Karpas-422 (cell line): ENCODE measurements at regions not wholly inside any gene's neighbourhood (a gene's known extent, or its start where the extent isn't known, plus 50 kb on each side); places are given as distances from the start of the nearest gene placed in this dataset.

ENCODE experiments used
- DNase-seq: peaks from one replicate; pipeline ENCODE4 v3.0.0-alpha.2; 2015
- H2AFZ ChIP-seq: fragments of 200-600 bp; sonication (generic); 2 replicates; pipeline ENCODE4 v1.6.1; 2014; ENCODE audit warnings: antibody characterized with exemption, low read length, mixed read lengths
- H3K27ac ChIP-seq: fragments of 200-600 bp; sonication (generic); 2 replicates; pipeline ENCODE4 v1.5.1; 2014; ENCODE audit warnings: mild to moderate bottlenecking, low read length, moderate library complexity
- H3K27me3 ChIP-seq: fragments of 200-600 bp; sonication (generic); 2 replicates; pipeline ENCODE4 v1.6.1; 2014; ENCODE audit warnings: low read length, mixed read lengths
- H3K36me3 ChIP-seq: fragments of 200-600 bp; sonication (generic); 2 replicates; pipeline ENCODE4 v1.6.1; 2014; ENCODE audit warnings: low read length, mixed read lengths; ENCODE audit not compliant: insufficient read depth
- H3K4me1 ChIP-seq: fragments of 200-600 bp; sonication (generic); 2 replicates; pipeline ENCODE4 v1.6.1; 2014; ENCODE audit warnings: mild to moderate bottlenecking, low read length, mixed read lengths
- H3K4me2 ChIP-seq: fragments of 200-600 bp; sonication (generic); 2 replicates; pipeline ENCODE4 v1.6.1; 2014; ENCODE audit warnings: low read length, low read depth, mild to moderate bottlenecking; ENCODE audit not compliant: poor library complexity, severe bottlenecking
- H3K4me3 ChIP-seq: fragments of 200-600 bp; sonication (generic); 2 replicates; pipeline ENCODE4 v1.5.1; 2014; ENCODE audit warnings: mild to moderate bottlenecking, antibody characterized with exemption, low read length, mixed read lengths
- H3K79me2 ChIP-seq: fragments of 200-600 bp; sonication (generic); 2 replicates; pipeline ENCODE4 v1.6.1; 2014; ENCODE audit warnings: mild to moderate bottlenecking, low read length, mixed read lengths
- H3K9ac ChIP-seq: fragments of 200-600 bp; sonication (generic); 2 replicates; pipeline ENCODE4 v1.6.0; 2014; ENCODE audit warnings: low read length
- H3K9me2 ChIP-seq: fragments of 200-600 bp; sonication (generic), shearing (Covaris generic); replicated peaks from 2 replicates; pipeline ENCODE4 v1.6.0; 2014; ENCODE audit warnings: mild to moderate bottlenecking, low read length, moderate library complexity; ENCODE audit not compliant: insufficient read depth
- H3K9me3 ChIP-seq: fragments of 300-700, 200-600 bp; sonication (generic); 2 replicates; pipeline ENCODE4 v1.6.1; 2014; ENCODE audit warnings: low read length, mixed read lengths
- H4K20me1 ChIP-seq: fragments of 200-600 bp; sonication (generic); 2 replicates; pipeline ENCODE4 v1.6.1; 2014; ENCODE audit warnings: mild to moderate bottlenecking, antibody characterized with exemption, low read length, low read depth; ENCODE audit not compliant: insufficient read depth

DNA sequence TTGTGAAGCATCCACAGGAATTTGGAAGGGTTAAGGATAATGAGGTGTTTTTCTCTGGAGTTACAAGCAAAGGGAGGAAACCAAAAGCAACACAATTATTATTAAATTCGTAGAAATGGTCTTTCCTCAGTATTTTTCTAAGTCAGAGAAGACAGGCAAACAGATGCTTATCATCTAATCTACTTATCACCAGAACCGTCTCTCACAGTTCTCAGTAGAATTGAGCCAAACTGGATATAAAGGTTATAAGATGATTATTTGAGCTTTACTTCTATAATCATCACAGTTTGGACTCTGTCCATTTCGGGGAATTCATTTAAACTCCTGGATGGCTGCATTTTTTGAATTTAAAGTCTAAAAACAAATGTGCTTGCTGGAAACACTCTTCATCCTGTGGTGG lies 245.0 kb downstream of the KCNJ2 start:
- Histone ChIP-seq H2AFZ (no peak overlapping the region), H3K4me3 (no peak overlapping the region), H3K79me2 (no peaks in the 10 kb centered on the region), H3K9me3 (no peaks in the 10 kb centered on the region), H3K4me2 (no peak overlapping the region), H3K9ac (no peak overlapping the region), H3K36me3 (no peaks in the 10 kb centered on the region), H4K20me1 (no peaks in the 10 kb centered on the region), H3K9me2 (no peaks in the 10 kb centered on the region; the same call in 1 of the 2 replicates), H3K27ac (no peak overlapping the region), H3K27me3 (no peaks in the 10 kb centered on the region), H3K4me1 (no peaks in the 10 kb centered on the region)
- DNase-seq, result no peak

DNA sequence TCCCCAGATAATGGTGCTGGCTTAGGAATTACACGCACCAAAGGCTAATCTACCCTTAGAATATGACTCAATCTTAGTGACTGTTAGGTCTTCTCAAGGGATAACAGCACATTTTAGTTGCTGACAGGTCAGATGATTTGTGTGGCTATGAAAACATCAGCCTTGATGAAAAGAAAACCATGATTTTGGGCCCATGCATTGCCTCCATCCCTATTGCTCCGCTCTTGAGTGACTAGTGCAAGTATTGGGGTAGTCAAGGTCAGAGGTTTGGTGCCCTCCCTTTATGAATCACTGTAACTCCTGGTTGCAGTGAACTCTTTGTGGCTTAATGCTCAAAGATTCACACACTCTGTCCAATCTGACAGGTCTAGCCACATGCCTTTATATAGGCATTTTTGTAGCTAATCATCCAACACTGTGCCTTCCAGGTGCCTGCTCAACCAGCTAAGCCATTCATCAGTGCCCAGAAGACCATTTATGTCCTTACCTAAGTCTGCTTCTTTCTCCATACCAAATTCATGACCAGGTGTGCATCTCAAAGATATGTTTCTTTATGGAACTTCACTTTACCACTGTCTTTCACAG lies 251.6 kb downstream of the KCNJ2 start:
- no peak for DNase-seq
- H3K4me1 ChIP-seq, result no peaks in the 10 kb centered on the region
- no peaks in the 10 kb centered on the region for H4K20me1 ChIP-seq
- H2AFZ ChIP-seq, result no peak overlapping the region
- H3K4me2 ChIP-seq, result no peak overlapping the region
- no peak overlapping the region for H3K9ac ChIP-seq
- no peak overlapping the region for H3K4me3 ChIP-seq
- no peaks in the 10 kb centered on the region for H3K36me3 ChIP-seq
- H3K27me3 ChIP-seq, result no peaks in the 10 kb centered on the region
- no peaks in the 10 kb centered on the region for H3K79me2 ChIP-seq
- H3K9me2 ChIP-seq, result no peaks in the 10 kb centered on the region; the same call in 1 of the 2 replicates
- H3K9me3 ChIP-seq, result no peaks in the 10 kb centered on the region
- H3K27ac ChIP-seq, result no peak overlapping the region

DNA sequence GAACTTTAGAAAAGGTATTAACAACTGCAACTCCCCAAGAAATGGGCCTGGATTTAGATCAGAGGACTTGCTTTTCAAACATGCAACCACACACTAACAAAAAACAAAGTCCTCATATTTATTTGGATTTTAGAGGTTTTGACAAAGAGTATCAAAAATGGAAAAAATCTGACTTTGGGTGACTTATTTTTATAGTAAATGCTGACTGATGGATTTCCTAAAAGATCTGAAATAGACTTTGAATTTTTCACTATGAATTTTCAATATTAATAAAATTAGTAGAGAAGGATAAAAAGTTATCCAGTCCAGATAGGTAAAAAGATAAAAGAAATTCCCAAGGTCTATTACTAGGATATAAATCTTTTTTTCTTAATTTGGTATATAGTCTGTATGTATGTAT lies 253.5 kb downstream of the KCNJ2 start:
- H3K9me2 ChIP-seq, result no peaks in the 10 kb centered on the region
- H3K27ac ChIP-seq, result no peak overlapping the region
- no peaks in the 10 kb centered on the region for H3K9me3 ChIP-seq
- H3K27me3 ChIP-seq, result no peaks in the 10 kb centered on the region
- H3K4me1 ChIP-seq, result no peaks in the 10 kb centered on the region
- no peak for DNase-seq
- no peak overlapping the region for H3K9ac ChIP-seq
- no peaks in the 10 kb centered on the region for H3K79me2 ChIP-seq
- no peak overlapping the region for H3K4me2 ChIP-seq
- no peak overlapping the region for H3K4me3 ChIP-seq
- no peaks in the 10 kb centered on the region for H4K20me1 ChIP-seq
- no peak overlapping the region for H2AFZ ChIP-seq
- no peaks in the 10 kb centered on the region for H3K36me3 ChIP-seq

DNA sequence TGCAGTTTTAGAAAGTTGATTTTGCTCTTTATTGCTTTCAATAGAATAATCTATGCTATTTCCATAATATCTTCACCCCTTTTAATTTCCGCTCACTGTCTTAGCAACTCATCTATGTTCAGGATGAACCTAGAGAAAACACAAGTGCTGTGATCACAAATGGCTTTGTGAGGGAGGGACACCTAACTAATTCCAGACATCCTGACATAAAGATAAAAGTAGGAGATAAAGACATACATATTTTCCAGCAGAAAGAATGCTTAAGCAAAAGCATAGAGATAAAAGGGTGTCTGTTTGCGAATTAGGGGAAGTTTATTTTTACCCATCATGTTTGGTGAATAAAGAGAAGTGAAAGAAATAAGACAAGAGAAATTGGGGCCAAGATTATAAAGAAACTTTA lies 254.2 kb downstream of the KCNJ2 start:
- DNase-seq, result no peak
- Histone ChIP-seq H3K79me2 (no peaks in the 10 kb centered on the region), H2AFZ (no peak overlapping the region), H3K9me2 (no peaks in the 10 kb centered on the region), H3K9ac (no peak overlapping the region), H3K27ac (no peak overlapping the region), H3K4me2 (no peak overlapping the region), H3K4me1 (no peaks in the 10 kb centered on the region), H3K36me3 (no peaks in the 10 kb centered on the region), H3K27me3 (no peaks in the 10 kb centered on the region), H3K9me3 (no peaks in the 10 kb centered on the region), H4K20me1 (no peaks in the 10 kb centered on the region), H3K4me3 (no peak overlapping the region)

DNA sequence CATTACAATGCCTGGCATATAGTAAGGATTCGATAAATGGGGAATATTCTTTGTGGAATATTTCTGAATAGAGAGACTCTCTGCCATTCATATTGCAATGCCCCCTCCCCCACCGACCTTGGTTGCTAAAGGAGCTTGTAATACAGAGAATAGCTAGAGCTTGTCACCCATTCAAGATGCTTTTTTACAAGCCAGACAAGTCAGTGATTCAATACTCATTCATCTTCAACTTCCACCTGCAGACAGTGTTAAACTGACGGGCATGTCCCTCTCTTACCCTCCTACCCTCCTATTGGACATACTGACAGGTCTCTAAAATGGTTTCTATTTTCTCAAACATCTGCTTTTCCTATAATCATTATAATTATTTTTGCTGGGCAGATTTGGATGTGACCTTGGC lies 257.4 kb downstream of the KCNJ2 start:
- Histone ChIP-seq H3K9me3 (no peaks in the 10 kb centered on the region), H3K4me1 (no peaks in the 10 kb centered on the region), H3K79me2 (no peaks in the 10 kb centered on the region), H3K27ac (no peak overlapping the region), H4K20me1 (no peaks in the 10 kb centered on the region), H3K4me3 (no peak overlapping the region), H3K27me3 (no peaks in the 10 kb centered on the region), H2AFZ (no peak overlapping the region), H3K4me2 (no peak overlapping the region), H3K9ac (no peak overlapping the region), H3K9me2 (no peaks in the 10 kb centered on the region), H3K36me3 (no peaks in the 10 kb centered on the region)
- no peak for DNase-seq

DNA sequence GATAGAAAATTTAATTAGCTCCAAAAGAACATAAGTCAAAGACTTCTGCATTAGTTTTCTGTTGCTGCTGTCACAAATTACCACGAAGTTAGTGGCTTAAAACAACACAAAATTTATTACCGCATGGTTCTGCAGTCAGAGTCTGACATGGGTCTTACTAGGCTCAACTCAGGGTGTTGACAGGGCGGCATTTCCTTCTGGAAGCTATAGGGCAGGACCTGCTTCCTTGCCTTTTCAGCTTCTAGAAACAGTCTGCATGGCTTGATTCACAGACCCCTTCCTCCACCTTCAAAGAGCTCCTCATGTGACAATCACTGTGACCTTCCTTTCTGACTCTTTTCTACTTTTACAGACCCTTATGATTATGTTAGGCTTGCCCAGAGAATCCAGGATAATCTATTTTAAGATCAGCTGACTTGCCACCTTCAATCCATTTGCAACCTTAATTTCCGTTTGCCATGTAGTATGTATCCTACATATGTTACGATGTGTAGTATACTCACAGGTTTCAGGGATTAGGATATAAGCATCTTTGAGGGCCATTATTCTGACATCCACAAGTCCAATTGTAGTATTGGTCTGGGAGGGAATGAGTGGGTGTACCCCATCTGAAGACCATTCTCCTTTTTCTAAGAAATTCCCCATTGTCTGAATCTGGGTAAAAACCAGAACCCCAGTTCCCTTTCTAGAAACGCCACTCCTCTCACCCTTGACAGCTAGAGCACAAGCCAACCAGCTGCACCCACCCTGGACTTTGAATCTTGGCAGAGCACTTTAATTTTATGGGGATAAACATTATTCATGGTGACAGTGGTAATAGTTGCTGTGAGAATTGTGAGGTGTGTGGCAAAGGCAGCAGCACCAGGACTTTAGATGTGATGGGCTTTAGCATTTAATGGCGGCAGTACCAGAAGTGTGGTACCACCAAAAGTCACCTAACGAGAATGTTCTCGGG lies 265.5 kb downstream of the KCNJ2 start:
- no peaks in the 10 kb centered on the region for H4K20me1 ChIP-seq
- no peak overlapping the region for H3K9ac ChIP-seq
- H3K9me3 ChIP-seq, result no peaks in the 10 kb centered on the region
- H3K4me2 ChIP-seq, result no peak overlapping the region
- no peak overlapping the region for H3K27ac ChIP-seq
- no peak overlapping the region for H3K4me3 ChIP-seq
- H3K79me2 ChIP-seq, result no peaks in the 10 kb centered on the region
- no peak overlapping the region for H2AFZ ChIP-seq
- H3K36me3 ChIP-seq, result no peaks in the 10 kb centered on the region
- no peak for DNase-seq
- H3K27me3 ChIP-seq, result no peaks in the 10 kb centered on the region
- H3K9me2 ChIP-seq, result no peaks in the 10 kb centered on the region
- no peaks in the 10 kb centered on the region for H3K4me1 ChIP-seq

DNA sequence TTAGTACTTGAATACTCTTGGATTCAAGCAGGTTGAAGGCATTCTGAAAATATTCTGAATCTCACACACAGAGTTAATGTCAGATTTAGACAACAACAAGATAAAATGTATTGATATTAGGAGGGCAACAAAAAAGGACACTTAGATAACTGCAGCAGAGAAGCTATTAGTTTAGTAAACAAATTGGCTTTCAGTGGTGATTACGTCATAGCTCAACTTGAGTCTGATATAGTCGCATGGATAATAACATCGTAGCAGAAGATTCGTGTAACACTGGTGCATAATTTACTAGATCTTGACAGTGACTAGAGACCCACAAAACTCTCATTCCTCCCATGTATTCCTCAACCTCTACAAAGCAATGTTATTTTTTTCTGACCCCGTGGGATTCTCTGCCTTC lies 268.3 kb downstream of the KCNJ2 start:
- Histone ChIP-seq H3K4me2 (no peak overlapping the region), H2AFZ (no peak overlapping the region), H3K9ac (no peak overlapping the region), H3K4me1 (no peaks in the 10 kb centered on the region), H3K36me3 (no peaks in the 10 kb centered on the region), H3K27me3 (no peaks in the 10 kb centered on the region), H4K20me1 (no peaks in the 10 kb centered on the region), H3K9me2 (no peaks in the 10 kb centered on the region), H3K4me3 (no peak overlapping the region), H3K79me2 (no peaks in the 10 kb centered on the region), H3K9me3 (no peaks in the 10 kb centered on the region), H3K27ac (no peak overlapping the region)
- no peak for DNase-seq

DNA sequence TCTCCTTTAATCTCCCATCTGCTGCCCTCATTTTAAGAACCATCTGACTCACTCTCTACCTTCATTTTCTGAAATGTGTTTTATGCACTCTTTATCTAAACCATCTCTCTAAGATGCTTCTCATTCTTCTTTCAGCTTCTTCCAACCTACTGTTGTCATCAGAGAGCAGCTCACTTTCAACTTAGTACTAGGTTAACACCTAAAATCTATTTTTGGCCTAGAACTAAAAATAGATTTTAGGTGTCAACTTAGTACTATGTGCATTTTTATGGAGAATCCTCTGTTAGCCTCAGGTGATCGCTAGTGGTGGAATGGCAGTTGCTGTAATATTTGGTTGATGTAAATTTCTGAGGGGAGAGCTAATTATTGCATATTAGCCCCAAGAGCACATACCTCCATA lies 277.1 kb downstream of the KCNJ2 start:
- no peak overlapping the region for H3K4me2 ChIP-seq
- no peak overlapping the region for H2AFZ ChIP-seq
- H3K9ac ChIP-seq, result no peak overlapping the region
- H3K4me3 ChIP-seq, result no peak overlapping the region
- DNase-seq, result no peak
- no peak overlapping the region for H3K27ac ChIP-seq
- H3K4me1 ChIP-seq, result no peaks in the 10 kb centered on the region
- H3K9me3 ChIP-seq, result no peaks in the 10 kb centered on the region
- H3K27me3 ChIP-seq, result no peaks in the 10 kb centered on the region
- H3K79me2 ChIP-seq, result no peaks in the 10 kb centered on the region
- no peaks in the 10 kb centered on the region for H3K9me2 ChIP-seq
- H3K36me3 ChIP-seq, result no peaks in the 10 kb centered on the region
- no peaks in the 10 kb centered on the region for H4K20me1 ChIP-seq
